Trophoblast cell (in vitro differentiated cells and primary cell): ENCODE measurements at regions not wholly inside any gene's neighbourhood (a gene's known extent, or its start where the extent isn't known, plus 50 kb on each side); places are given as distances from the start of the nearest gene placed in this dataset.

Source experiments
- DNase-seq, 2 donors: peaks; one replicate each; pipeline ENCODE4 v3.0.0-alpha.2; 2016
- H2AFZ ChIP-seq: 2 replicates; pipeline ENCODE4 v1.6.1; 2013; ENCODE audit warnings: low read length, moderate library complexity, mild to moderate bottlenecking; ENCODE audit not compliant: insufficient read depth, poor library complexity
- H2AK5ac ChIP-seq: 2 replicates; pipeline ENCODE4 v1.6.1; 2013; ENCODE audit warnings: mild to moderate bottlenecking, low read length
- H2BK120ac ChIP-seq: 2 replicates; pipeline ENCODE4 v1.6.1; 2013; ENCODE audit warnings: low read length, mild to moderate bottlenecking, moderate library complexity; ENCODE audit not compliant: insufficient read depth, poor library complexity
- H2BK12ac ChIP-seq: 2 replicates; pipeline ENCODE4 v1.6.1; 2013; ENCODE audit warnings: mild to moderate bottlenecking, low read length, moderate library complexity
- H2BK5ac ChIP-seq: 2 replicates; pipeline ENCODE4 v1.6.1; 2013; ENCODE audit warnings: low read length, low read depth, moderate library complexity, mild to moderate bottlenecking; ENCODE audit not compliant: poor library complexity
- H3K14ac ChIP-seq: 2 replicates; pipeline ENCODE4 v1.6.1; 2013; ENCODE audit warnings: mild to moderate bottlenecking, low read length
- H3K18ac ChIP-seq: 2 replicates; pipeline ENCODE4 v1.6.1; 2013; ENCODE audit warnings: mild to moderate bottlenecking, low read length
- H3K23ac ChIP-seq: 2 replicates; pipeline ENCODE4 v1.6.1; 2013; ENCODE audit warnings: low read length
- H3K27ac ChIP-seq: 2 replicates; pipeline ENCODE4 v1.5.1; 2013; ENCODE audit warnings: low read depth, mild to moderate bottlenecking, inconsistent platforms, low read length, moderate library complexity
- H3K27me3 ChIP-seq: 2 replicates; pipeline ENCODE4 v1.6.1; 2013; ENCODE audit warnings: inconsistent platforms, mild to moderate bottlenecking, low read length, moderate library complexity; ENCODE audit not compliant: insufficient read depth
- H3K36me3 ChIP-seq, 2 experiments: 1 replicate in 1 of 2; 2 replicates in 1 of 2; pipeline ENCODE4 v1.6.1; 2013; ENCODE audit warnings: low read length in 2 of 2, mild to moderate bottlenecking in 2 of 2, moderate library complexity in 1 of 2; ENCODE audit not compliant: insufficient read depth in 2 of 2, control insufficient read depth in 1 of 2
- H3K4ac ChIP-seq: 2 replicates; pipeline ENCODE4 v1.6.1; 2013; ENCODE audit warnings: low read depth, mild to moderate bottlenecking, low read length, moderate library complexity
- H3K4me1 ChIP-seq, 2 experiments: 1 replicate in 1 of 2; 2 replicates in 1 of 2; pipeline ENCODE4 v1.6.1; 2013; ENCODE audit warnings: low read length in 2 of 2, mild to moderate bottlenecking in 2 of 2, moderate library complexity in 1 of 2; ENCODE audit not compliant: insufficient read depth in 2 of 2, control insufficient read depth in 1 of 2
- H3K4me2 ChIP-seq: 2 replicates; pipeline ENCODE4 v1.6.1; 2013; ENCODE audit warnings: inconsistent platforms, mild to moderate bottlenecking, low read length, moderate library complexity
- H3K4me3 ChIP-seq: 2 replicates; pipeline ENCODE4 v1.5.1; 2013; ENCODE audit warnings: mild to moderate bottlenecking, low read depth, low read length, inconsistent platforms
- H3K79me1 ChIP-seq: one replicate; pipeline ENCODE4 v1.6.1; 2013; ENCODE audit warnings: low read length
- H3K79me2 ChIP-seq: 2 replicates; pipeline ENCODE4 v1.6.1; 2013; ENCODE audit warnings: low read length, mild to moderate bottlenecking; ENCODE audit not compliant: control insufficient read depth, insufficient read depth, poor library complexity
- H3K9ac ChIP-seq: 2 replicates; pipeline ENCODE4 v1.6.1; 2013; ENCODE audit warnings: mild to moderate bottlenecking, low read length
- H3K9me3 ChIP-seq: 2 replicates; pipeline ENCODE4 v1.6.1; 2013; ENCODE audit warnings: low read depth, mild to moderate bottlenecking, control low read depth, inconsistent platforms, low read length; ENCODE audit not compliant: insufficient read depth
- H4K12ac ChIP-seq: 2 replicates; pipeline ENCODE4 v1.6.1; 2013; ENCODE audit warnings: low read depth, mild to moderate bottlenecking, low read length, moderate library complexity
- H4K8ac ChIP-seq: 2 replicates; pipeline ENCODE4 v1.6.1; 2013; ENCODE audit warnings: low read depth, mild to moderate bottlenecking, low read length, moderate library complexity
- H4K91ac ChIP-seq: one replicate; pipeline ENCODE4 v1.6.1; 2013; ENCODE audit warnings: low read depth, mild to moderate bottlenecking, low read length, moderate library complexity
- WGBS: extraction: QIAGEN DNeasy Blood & Tissue Kit; methylation state at CpG from one replicate; pipeline ENCODE4 v1.1.7; 2013; ENCODE audit warnings: missing lambda C conversion rate; ENCODE audit not compliant: insufficient read length, insufficient coverage; ENCODE audit errors: extremely low coverage; 5-methylcytosine and 5-hydroxymethylcytosine counted together

DNA sequence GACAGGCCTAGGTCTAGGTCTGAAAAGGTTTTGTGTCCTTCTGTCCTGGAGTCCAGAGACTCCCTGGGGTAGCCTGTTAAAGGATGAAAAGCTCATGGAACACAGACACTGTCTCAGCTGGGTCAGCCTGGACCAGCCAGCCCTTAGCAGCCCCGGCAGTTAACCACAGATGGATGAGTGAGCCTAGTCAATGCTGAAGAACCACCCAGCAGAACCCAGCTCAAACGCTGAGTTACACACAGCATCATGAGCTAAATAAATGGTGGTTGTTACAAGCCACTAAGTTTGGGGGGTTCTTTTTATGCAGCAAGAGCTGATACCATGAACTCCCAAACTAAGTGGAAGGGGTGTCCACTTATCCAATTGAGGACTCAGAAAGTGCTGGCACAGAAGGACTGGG is 472.8 kb upstream of the PROK2 start:
- H3K4me1 ChIP-seq, result peaks cover 8 to 9% of the 10 kb centered on the region in 2 experiments

GRCh38 chr3:72257203-72257602 is 472.3 kb upstream of the PROK2 start:
- no peak overlapping the region for H3K9ac ChIP-seq
- no peak overlapping the region for H3K27ac ChIP-seq
- no peak overlapping the region for H4K12ac ChIP-seq
- no peaks in the 10 kb centered on the region for H3K79me2 ChIP-seq
- H3K27me3 ChIP-seq, result no peaks in the 10 kb centered on the region
- WGBS, result no CpG with 5 or more reads among the region's 4 CpGs
- no peak overlapping the region for H3K18ac ChIP-seq
- H3K14ac ChIP-seq, result no peak overlapping the region
- peaks cover 8 to 9% of the 10 kb centered on the region in 2 experiments for H3K4me1 ChIP-seq
- no peak overlapping the region for H4K8ac ChIP-seq
- H3K23ac ChIP-seq, result no peak overlapping the region
- H3K4me2 ChIP-seq, result no peak overlapping the region
- H2BK120ac ChIP-seq, result no peak overlapping the region
- H2BK5ac ChIP-seq, result no peak overlapping the region
- DNase-seq, result no peak
- no peak overlapping the region for H3K4ac ChIP-seq
- no peaks in the 10 kb centered on the region for H3K9me3 ChIP-seq
- H3K4me3 ChIP-seq, result no peak overlapping the region
- H2AFZ ChIP-seq, result no peak overlapping the region
- H4K91ac ChIP-seq, result no peak overlapping the region
- H3K36me3 ChIP-seq, result no peaks in the 10 kb centered on the region
- H2AK5ac ChIP-seq, result no peak overlapping the region
- no peak overlapping the region for H2BK12ac ChIP-seq
- H3K79me1 ChIP-seq, result no peaks in the 10 kb centered on the region

More for the DNA sequence above, 472.8 kb upstream of the PROK2 start:
- H4K12ac ChIP-seq, result no peak overlapping the region
- DNase-seq, result no peak
- H3K23ac ChIP-seq, result no peak overlapping the region
- no peaks in the 10 kb centered on the region for H3K27me3 ChIP-seq
- H3K14ac ChIP-seq, result no peak overlapping the region
- no peak overlapping the region for H2AK5ac ChIP-seq
- H3K18ac ChIP-seq, result no peak overlapping the region
- no peak overlapping the region for H3K27ac ChIP-seq
- H4K91ac ChIP-seq, result no peak overlapping the region
- WGBS, result no CpG with 5 or more reads among the region's 2 CpGs
- no peaks in the 10 kb centered on the region for H3K79me2 ChIP-seq
- H2BK120ac ChIP-seq, result no peak overlapping the region
- no peaks in the 10 kb centered on the region for H3K9me3 ChIP-seq
- H3K4me2 ChIP-seq, result no peak overlapping the region
- no peak overlapping the region for H3K9ac ChIP-seq
- H3K36me3 ChIP-seq, result no peaks in the 10 kb centered on the region
- H2BK5ac ChIP-seq, result no peak overlapping the region
- H3K4me3 ChIP-seq, result no peak overlapping the region
- no peaks in the 10 kb centered on the region for H3K79me1 ChIP-seq
- no peak overlapping the region for H3K4ac ChIP-seq
- no peak overlapping the region for H4K8ac ChIP-seq
- no peak overlapping the region for H2AFZ ChIP-seq
- no peak overlapping the region for H2BK12ac ChIP-seq

GRCh38 chr3:72256716-72257115 is 471.8 kb upstream of the PROK2 start:
- no peaks in the 10 kb centered on the region for H3K27me3 ChIP-seq
- no peak overlapping the region for H4K8ac ChIP-seq
- H2AK5ac ChIP-seq, result no peak overlapping the region
- no peak overlapping the region for H3K4me3 ChIP-seq
- peaks cover 8 to 9% of the 10 kb centered on the region in 2 experiments for H3K4me1 ChIP-seq
- H2BK120ac ChIP-seq, result no peak overlapping the region
- no peaks in the 10 kb centered on the region for H3K79me2 ChIP-seq
- no peaks in the 10 kb centered on the region for H3K9me3 ChIP-seq
- no peak overlapping the region for H3K4ac ChIP-seq
- no peak overlapping the region for H2AFZ ChIP-seq
- no peak overlapping the region for H3K4me2 ChIP-seq
- H2BK5ac ChIP-seq, result no peak overlapping the region
- no peak for DNase-seq
- H3K23ac ChIP-seq, result no peak overlapping the region
- no peak overlapping the region for H2BK12ac ChIP-seq
- no peak overlapping the region for H3K9ac ChIP-seq
- no peak overlapping the region for H4K12ac ChIP-seq
- H3K36me3 ChIP-seq, result no peaks in the 10 kb centered on the region
- no peak overlapping the region for H4K91ac ChIP-seq
- no peak overlapping the region for H3K18ac ChIP-seq
- no CpG with 5 or more reads among the region's 6 CpGs for WGBS
- no peak overlapping the region for H3K14ac ChIP-seq
- no peaks in the 10 kb centered on the region for H3K79me1 ChIP-seq
- no peak overlapping the region for H3K27ac ChIP-seq

- Histone ChIP-seq H3K4me3 (no peak overlapping the region), H2AFZ (no peak overlapping the region), H3K27ac (no peak overlapping the region), H2BK5ac (no peak overlapping the region), H3K27me3 (no peaks in the 10 kb centered on the region), H2BK120ac (no peak overlapping the region), H3K79me1 (no peaks in the 10 kb centered on the region), H3K18ac (no peak overlapping the region), H3K4me2 (no peak overlapping the region), H3K23ac (no peak overlapping the region), H3K36me3 (no peaks in the 10 kb centered on the region), H2BK12ac (no peak overlapping the region), H3K4ac (no peak overlapping the region), H3K4me1 (peaks cover 8 to 9% of the 10 kb centered on the region in 2 experiments), H3K14ac (no peak overlapping the region), H3K9me3 (no peaks in the 10 kb centered on the region), H4K12ac (no peak overlapping the region), H3K79me2 (no peaks in the 10 kb centered on the region), H3K9ac (no peak overlapping the region), H2AK5ac (no peak overlapping the region), H4K8ac (no peak overlapping the region), H4K91ac (no peak overlapping the region)
- no peak for DNase-seq
- no CpG with 5 or more reads among the region's 14 CpGs for WGBS
Observed at GRCh38 chr3:72255791-72256559, 471.0 kb upstream of the PROK2 start.
